ENCODE measurements at regions not wholly inside any gene's neighbourhood (a gene's known extent, or its start where the extent isn't known, plus 50 kb on each side); places are given as distances from the start of the nearest gene placed in this dataset.

- no peak for DNase-seq
These were observed 95.6 kb upstream of the MYO16 start for GRCh38 chr13:108533842-108534241.

GRCh38 chr13:108534728-108535127 lies 94.7 kb upstream of the MYO16 start:
- DNase-seq, result no peak

- no peak for DNase-seq
These were observed 79.5 kb upstream of the MYO16 start for GRCh38 chr13:108549934-108550333.

- peak; percentile 1 for DNase-seq
These were observed 77.7 kb upstream of the MYO16 start for GRCh38 chr13:108551674-108552073.

GRCh38 chr13:108558489-108558888 lies 70.9 kb upstream of the MYO16 start:
- no peak for DNase-seq

- no peak for DNase-seq
These were observed 69.3 kb upstream of the MYO16 start for GRCh38 chr13:108560093-108560492.

- DNase-seq, result no peak
These were observed 68.3 kb upstream of the MYO16 start for GRCh38 chr13:108561149-108561548.

GRCh38 chr13:108566413-108567170 lies 62.8 kb upstream of the MYO16 start:
- no peak for DNase-seq

- no peak for DNase-seq
These were observed 56.6 kb upstream of the MYO16 start for GRCh38 chr13:108572782-108573211.

GRCh38 chr13:108573455-108573854 lies 56.0 kb upstream of the MYO16 start:
- no peak for DNase-seq

- DNase-seq, result no peak
These were observed 54.6 kb upstream of the MYO16 start for GRCh38 chr13:108574856-108575255.

- DNase-seq, result no peak
These were observed 54.0 kb upstream of the MYO16 start for GRCh38 chr13:108575430-108575829.
